Mucosa of rectum (tissue), 2 donors: ENCODE measurements at regions not wholly inside any gene's neighbourhood (a gene's known extent, or its start where the extent isn't known, plus 50 kb on each side); places are given as distances from the start of the nearest gene placed in this dataset.

ENCODE experiments used
- H3K27ac ChIP-seq, 2 donors: one replicate each; pipeline ENCODE4 v1.7.0; 2013; ENCODE audit warnings: inconsistent platforms in 2 of 2, low read depth in 2 of 2, low read length in 2 of 2
- H3K27me3 ChIP-seq, 2 donors: one replicate each; pipeline ENCODE4 v1.7.0; 2013; ENCODE audit warnings: low read length in 2 of 2; ENCODE audit not compliant: control insufficient read depth in 2 of 2, insufficient read depth in 2 of 2
- H3K36me3 ChIP-seq, 2 donors: one replicate each; pipeline ENCODE4 v1.7.0; 2013; ENCODE audit warnings: low read length in 2 of 2; ENCODE audit not compliant: control insufficient read depth in 2 of 2, insufficient read depth in 2 of 2
- H3K4me1 ChIP-seq, 2 donors: one replicate each; pipeline ENCODE4 v1.7.0; 2013; ENCODE audit warnings: low read length in 2 of 2, mild to moderate bottlenecking in 1 of 2; ENCODE audit not compliant: control insufficient read depth in 2 of 2, insufficient read depth in 2 of 2
- H3K4me3 ChIP-seq, 2 donors: one replicate each; pipeline ENCODE4 v1.7.0; 2013; ENCODE audit warnings: low read length in 2 of 2
- H3K9ac ChIP-seq, 2 donors: one replicate each; pipeline ENCODE4 v1.7.0; 2013; ENCODE audit warnings: low read length in 2 of 2, low read depth in 1 of 2, mild to moderate bottlenecking in 1 of 2
- H3K9me3 ChIP-seq, 2 donors: one replicate each; pipeline ENCODE4 v1.7.0; 2013; ENCODE audit warnings: low read length in 2 of 2; ENCODE audit not compliant: control insufficient read depth in 2 of 2
- donor health status: healthy.
- donor health status: Normal muscosa, but diverticular disease.

DNA sequence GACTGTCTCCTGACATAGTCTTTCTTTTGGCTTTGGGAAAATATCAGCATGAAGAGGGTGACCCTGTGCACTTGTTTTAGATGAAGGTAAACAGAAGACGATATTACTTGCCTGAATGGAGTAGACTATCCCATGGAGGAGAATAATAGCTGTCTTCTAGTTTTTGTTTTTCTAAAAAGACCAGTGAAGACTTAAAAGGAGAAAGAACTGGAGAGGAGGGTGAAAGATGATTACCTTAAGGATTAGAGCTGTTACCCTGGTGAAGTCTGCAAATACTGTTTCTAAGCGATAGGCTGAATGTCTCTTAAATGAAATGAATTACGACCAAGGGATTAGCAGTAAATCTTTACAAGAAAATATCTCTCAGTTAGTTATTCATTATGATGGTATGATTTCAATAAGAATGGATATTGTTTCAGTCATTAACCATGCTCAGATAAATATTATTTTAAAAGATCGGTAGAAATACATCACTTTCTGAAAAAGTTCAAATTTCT lies 255.6 kb upstream of the FERD3L start:
- Histone ChIP-seq H3K9ac (no peak overlapping the region), H3K9me3 (no peaks in the 10 kb centered on the region), H3K27ac (no peak overlapping the region), H3K36me3 (no peaks in the 10 kb centered on the region), H3K4me1 (no peaks in the 10 kb centered on the region), H3K27me3 (no peaks in the 10 kb centered on the region), H3K4me3 (no peak overlapping the region)

DNA sequence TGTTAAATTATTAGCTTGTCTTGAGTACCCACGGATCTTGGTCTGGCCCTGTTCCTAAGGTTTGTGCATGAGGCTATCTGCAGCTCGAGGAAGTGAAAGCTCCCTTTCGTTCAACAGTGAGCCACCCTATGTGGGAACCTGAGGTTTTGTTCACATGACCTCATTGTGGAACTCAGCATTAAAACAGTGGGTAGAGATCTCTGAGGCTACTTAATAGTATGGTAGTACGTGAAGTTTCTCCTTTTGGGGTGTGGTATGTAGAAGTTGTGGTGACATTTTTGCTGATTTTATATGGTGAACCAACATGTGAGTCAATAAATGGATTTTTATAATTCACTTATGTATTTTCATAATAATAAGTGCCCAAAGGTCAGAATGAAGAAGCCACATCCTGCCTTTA lies 252.7 kb upstream of the FERD3L start:
- Histone ChIP-seq H3K9ac (no peak overlapping the region), H3K27ac (no peak overlapping the region), H3K9me3 (no peaks in the 10 kb centered on the region), H3K27me3 (no peaks in the 10 kb centered on the region), H3K4me3 (no peak overlapping the region), H3K4me1 (no peaks in the 10 kb centered on the region), H3K36me3 (no peaks in the 10 kb centered on the region)

DNA sequence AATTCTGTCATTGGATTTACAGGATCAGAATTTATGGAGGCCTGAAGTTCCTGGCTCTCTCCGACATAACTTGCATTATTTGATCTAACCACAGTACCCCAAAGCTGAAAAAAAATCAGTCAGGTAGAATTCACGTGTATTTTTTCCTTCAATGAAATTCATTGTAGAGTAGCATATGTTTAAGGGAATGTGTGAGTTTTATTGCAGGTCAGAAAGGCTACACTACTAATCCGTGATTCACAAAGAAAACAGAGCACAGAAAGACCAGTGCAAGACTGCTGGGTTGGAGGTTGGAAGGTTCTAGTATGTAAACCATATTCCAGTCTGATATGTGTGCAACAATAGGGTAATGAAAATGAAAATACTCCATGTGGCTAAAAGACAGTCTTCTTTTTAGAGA lies 247.0 kb upstream of the FERD3L start:
- H3K9ac ChIP-seq = no peak overlapping the region
- no peak overlapping the region for H3K27ac ChIP-seq
- H3K4me3 ChIP-seq = no peak overlapping the region
- H3K36me3 ChIP-seq = no peaks in the 10 kb centered on the region
- no peaks in the 10 kb centered on the region for H3K27me3 ChIP-seq
- H3K4me1 ChIP-seq = no peaks in the 10 kb centered on the region
- H3K9me3 ChIP-seq = no peaks in the 10 kb centered on the region

DNA sequence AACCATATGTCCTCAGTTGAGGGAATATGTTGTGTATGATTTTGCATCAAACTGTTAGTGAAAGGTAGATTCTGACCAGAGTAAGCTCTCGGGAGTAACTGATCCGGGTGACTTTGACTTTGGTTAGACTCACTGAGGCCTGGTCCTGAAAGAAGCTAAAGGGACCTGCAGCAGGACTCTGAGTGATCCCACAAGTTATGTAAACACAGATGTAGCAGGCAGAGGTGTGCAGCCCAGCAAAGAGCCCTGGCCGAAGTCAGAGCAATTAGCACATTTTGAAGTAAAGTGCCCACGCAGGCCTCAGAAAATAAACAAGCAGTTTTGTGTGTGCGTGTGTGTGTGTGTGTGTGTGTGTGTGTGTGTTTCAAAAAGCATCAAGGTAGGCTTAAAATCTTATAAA lies 245.6 kb upstream of the FERD3L start:
- no peak overlapping the region for H3K27ac ChIP-seq

GRCh38 chr7:19381321-19381720 lies 236.1 kb upstream of the FERD3L start:
- Histone ChIP-seq H3K9ac (no peak overlapping the region), H3K9me3 (peaks cover 0 to 3% of the 10 kb centered on the region in 2 donors), H3K4me1 (no peaks in the 10 kb centered on the region), H3K27ac (no peak overlapping the region), H3K36me3 (no peaks in the 10 kb centered on the region), H3K27me3 (no peaks in the 10 kb centered on the region), H3K4me3 (no peak overlapping the region)

More for the DNA sequence above, 245.6 kb upstream of the FERD3L start:
- no peak overlapping the region for H3K9ac ChIP-seq
- H3K9me3 ChIP-seq = peaks cover 0 to 5% of the 10 kb centered on the region in 2 donors
- H3K4me1 ChIP-seq = no peaks in the 10 kb centered on the region
- H3K27me3 ChIP-seq = no peaks in the 10 kb centered on the region
- no peaks in the 10 kb centered on the region for H3K36me3 ChIP-seq
- H3K4me3 ChIP-seq = no peak overlapping the region

GRCh38 chr7:19378345-19378714 lies 233.1 kb upstream of the FERD3L start:
- Histone ChIP-seq H3K27me3 (no peaks in the 10 kb centered on the region), H3K36me3 (no peaks in the 10 kb centered on the region)

GRCh38 chr7:19377611-19378344 lies 232.6 kb upstream of the FERD3L start:
- Histone ChIP-seq H3K36me3 (no peaks in the 10 kb centered on the region), H3K9ac (no peak overlapping the region), H3K27ac (no peak overlapping the region), H3K27me3 (no peaks in the 10 kb centered on the region), H3K4me1 (no peaks in the 10 kb centered on the region), H3K4me3 (peak overlapping the region in 1 of 2 donors; percentile 41), H3K9me3 (peaks cover 0 to 3% of the 10 kb centered on the region in 2 donors)

More at GRCh38 chr7:19378345-19378714, 233.1 kb upstream of the FERD3L start:
- Histone ChIP-seq H3K4me1 (no peaks in the 10 kb centered on the region), H3K27ac (no peak overlapping the region), H3K9ac (no peak overlapping the region), H3K4me3 (no peak overlapping the region), H3K9me3 (peaks cover 0 to 3% of the 10 kb centered on the region in 2 donors)

DNA sequence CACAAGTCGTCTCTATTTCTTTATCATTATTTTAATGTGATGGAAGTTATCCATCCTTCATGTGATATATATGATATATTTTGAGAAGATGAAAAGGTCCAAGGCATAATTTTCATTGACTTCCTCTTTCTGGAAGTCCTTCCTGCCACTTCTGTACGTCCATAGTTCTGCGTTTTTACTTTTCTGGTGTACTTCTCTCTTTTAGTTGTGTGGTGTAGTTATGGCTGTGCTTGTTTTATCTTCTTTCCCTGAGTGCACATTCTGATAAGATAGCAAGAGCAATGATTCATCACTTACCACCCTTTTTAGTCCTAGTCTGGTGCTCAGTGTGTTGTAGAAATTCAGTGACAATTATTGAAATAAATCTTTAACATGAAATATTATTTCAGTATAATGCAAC lies 231.3 kb upstream of the FERD3L start:
- peaks cover 0 to 3% of the 10 kb centered on the region in 2 donors for H3K9me3 ChIP-seq
- no peaks in the 10 kb centered on the region for H3K27me3 ChIP-seq
- H3K9ac ChIP-seq = no peak overlapping the region
- H3K4me3 ChIP-seq = no peak overlapping the region
- no peaks in the 10 kb centered on the region for H3K36me3 ChIP-seq
- H3K4me1 ChIP-seq = no peaks in the 10 kb centered on the region
- no peak overlapping the region for H3K27ac ChIP-seq

- H3K4me1 ChIP-seq = no peaks in the 10 kb centered on the region
- H3K9ac ChIP-seq = no peak overlapping the region
- no peak overlapping the region for H3K4me3 ChIP-seq
- H3K27ac ChIP-seq = no peak overlapping the region
- H3K9me3 ChIP-seq = peaks cover 0 to 3% of the 10 kb centered on the region in 2 donors
- no peaks in the 10 kb centered on the region for H3K36me3 ChIP-seq
- H3K27me3 ChIP-seq = no peaks in the 10 kb centered on the region
These were observed 230.8 kb upstream of the FERD3L start for GRCh38 chr7:19375976-19376375.

- H3K27me3 ChIP-seq = no peaks in the 10 kb centered on the region
- H3K27ac ChIP-seq = no peak overlapping the region
- no peaks in the 10 kb centered on the region for H3K36me3 ChIP-seq
- H3K9me3 ChIP-seq = peaks cover 0 to 3% of the 10 kb centered on the region in 2 donors
- no peak overlapping the region for H3K4me3 ChIP-seq
- no peak overlapping the region for H3K9ac ChIP-seq
- H3K4me1 ChIP-seq = no peaks in the 10 kb centered on the region
These were observed 228.1 kb upstream of the FERD3L start for GRCh38 chr7:19373334-19373733.
